ENCODE measurements at regions not wholly inside any gene's neighbourhood (a gene's known extent, or its start where the extent isn't known, plus 50 kb on each side); places are given as distances from the start of the nearest gene placed in this dataset.

- H3K4me1 ChIP-seq (ENCODE audit: control insufficient read depth in 1 of 2, insufficient read depth in 2 of 2, low read length in 2 of 2): no peaks in the 10 kb centered on the region
- no peaks in the 10 kb centered on the region for H3K79me2 ChIP-seq (ENCODE audit: insufficient read depth, low read length)
- H3K9ac ChIP-seq (ENCODE audit: insufficient read depth, low read length, poor library complexity, severe bottlenecking): no peak overlapping the region
- no peak overlapping the region for H3K4me2 ChIP-seq (replicated peaks; ENCODE audit: extremely low read depth, low read length, poor library complexity, severe bottlenecking)
- no peaks in the 10 kb centered on the region for H4K20me1 ChIP-seq (ENCODE audit: insufficient read depth, low read length)
- H3K9me3 ChIP-seq (replicated peaks in 1 of 2; ENCODE audit: control insufficient read depth in 1 of 2, insufficient read depth in 1 of 2, low read length in 2 of 2): no peaks in the 10 kb centered on the region
- intact Hi-C loops (cut with micrococcal nuclease): no loop called here
- H2AFZ ChIP-seq (ENCODE audit: insufficient read depth, low read depth, low read length, poor library complexity, severe bottlenecking): no peak overlapping the region
- DNase-seq: no peak
- Mint-ChIP-seq H3K36me3 (no peaks in the 10 kb centered on the region), H3K27me3 (ENCODE audit: low read depth in 3 of 3) (peaks cover 2 to 13% (median 6%) of the 10 kb centered on the region in 3 donors), H3K9me3 (peaks cover 0 to 4% (median 0%) of the 10 kb centered on the region in 7 donors), H3K27ac (no peak overlapping the region), H3K4me3 (no peak overlapping the region), H3K4me1 (peaks cover 1% of the 10 kb centered on the region)
- H3K27me3 ChIP-seq (ENCODE audit: control insufficient read depth in 2 of 2, insufficient read depth in 2 of 2, low read length in 2 of 2): peaks cover 2% of the 10 kb centered on the region in 2 donors
- no peaks in the 10 kb centered on the region for H3K36me3 ChIP-seq (replicated peaks in 1 of 2; ENCODE audit: control insufficient read depth in 1 of 2, insufficient read depth in 2 of 2, low read length in 2 of 2)
- no peak overlapping the region for H3K27ac ChIP-seq (ENCODE audit: low read depth in 1 of 2, low read length in 2 of 2)
- no peak overlapping the region for H3K4me3 ChIP-seq (replicated peaks in 1 of 3; ENCODE audit: low read depth in 2 of 3, low read length in 3 of 3)
- no peak for TF ChIP-seq CTCF (IDR thresholded peaks at IDR 0.05)
These were observed 85.8 kb upstream of the NECTIN1 start for GRCh38 chr11:119814766-119815165.

GRCh38 chr11:119810478-119811232 lies 81.7 kb upstream of the NECTIN1 start:
- Histone ChIP-seq H3K27me3 (ENCODE audit: control insufficient read depth in 2 of 2, insufficient read depth in 2 of 2, low read length in 2 of 2) (peaks cover 0 to 2% of the 10 kb centered on the region in 2 donors), H3K27ac (ENCODE audit: low read depth in 1 of 2, low read length in 2 of 2) (no peak overlapping the region), H4K20me1 (ENCODE audit: insufficient read depth, low read length) (no peaks in the 10 kb centered on the region), H3K36me3 (replicated peaks in 1 of 2; ENCODE audit: control insufficient read depth in 1 of 2, insufficient read depth in 2 of 2, low read length in 2 of 2) (no peaks in the 10 kb centered on the region), H3K9ac (ENCODE audit: insufficient read depth, low read length, poor library complexity, severe bottlenecking) (no peak overlapping the region), H3K9me3 (replicated peaks in 1 of 2; ENCODE audit: control insufficient read depth in 1 of 2, insufficient read depth in 1 of 2, low read length in 2 of 2) (no peaks in the 10 kb centered on the region), H3K79me2 (ENCODE audit: insufficient read depth, low read length) (no peaks in the 10 kb centered on the region), H3K4me3 (replicated peaks in 1 of 3; ENCODE audit: low read depth in 2 of 3, low read length in 3 of 3) (no peak overlapping the region), H3K4me2 (replicated peaks; ENCODE audit: extremely low read depth, low read length, poor library complexity, severe bottlenecking) (no peak overlapping the region), H2AFZ (ENCODE audit: insufficient read depth, low read depth, low read length, poor library complexity, severe bottlenecking) (no peak overlapping the region), H3K4me1 (ENCODE audit: control insufficient read depth in 1 of 2, insufficient read depth in 2 of 2, low read length in 2 of 2) (no peaks in the 10 kb centered on the region)
- no peak overlapping the region for H3K4me3 Mint-ChIP-seq
- H3K4me1 Mint-ChIP-seq: no peaks in the 10 kb centered on the region
- TF ChIP-seq CTCF (IDR thresholded peaks at IDR 0.05): no peak
- WGBS (ENCODE audit: insufficient coverage): 94% methylated on average over 11 of the region's 14 CpGs
- H3K36me3 Mint-ChIP-seq: no peaks in the 10 kb centered on the region
- intact Hi-C loops (cut with micrococcal nuclease): no loop called here
- peaks cover 0 to 4% (median 0%) of the 10 kb centered on the region in 7 donors for H3K9me3 Mint-ChIP-seq
- no peak overlapping the region for H3K27ac Mint-ChIP-seq
- H3K27me3 Mint-ChIP-seq (ENCODE audit: low read depth in 3 of 3): peaks cover 4 to 8% (median 6%) of the 10 kb centered on the region in 3 donors
- DNase-seq: no peak
